ENCODE measurements at regions not wholly inside any gene's neighbourhood (a gene's known extent, or its start where the extent isn't known, plus 50 kb on each side); places are given as distances from the start of the nearest gene placed in this dataset.

- no peak for DNase-seq (ENCODE audit: low read depth)
- Histone ChIP-seq H3K36me3 (ENCODE audit: control insufficient read depth, insufficient read depth, low read length, severe bottlenecking) (no peaks in the 10 kb centered on the region), H3K4me1 (ENCODE audit: control insufficient read depth, insufficient read depth, low read length) (no peaks in the 10 kb centered on the region), H3K9ac (ENCODE audit: low read length) (no peak overlapping the region), H3K27me3 (replicated peaks; ENCODE audit: control insufficient read depth, insufficient read depth, low read length) (no peaks in the 10 kb centered on the region), H3K9me3 (ENCODE audit: control insufficient read depth, low read length) (peaks cover 4% of the 10 kb centered on the region), H3K4me3 (ENCODE audit: low read length) (no peak overlapping the region)
Measured at GRCh38 chr7:125506331-125506730, 576.7 kb upstream of the POT1 start.

GRCh38 chr7:125504848-125505247, 575.2 kb upstream of the POT1 start:
- Histone ChIP-seq H3K4me1 (ENCODE audit: control insufficient read depth, insufficient read depth, low read length) (no peaks in the 10 kb centered on the region), H3K9me3 (ENCODE audit: control insufficient read depth, low read length) (peaks cover 4% of the 10 kb centered on the region), H3K27me3 (replicated peaks; ENCODE audit: control insufficient read depth, insufficient read depth, low read length) (no peaks in the 10 kb centered on the region), H3K4me3 (ENCODE audit: low read length) (no peak overlapping the region), H3K9ac (ENCODE audit: low read length) (no peak overlapping the region), H3K36me3 (ENCODE audit: control insufficient read depth, insufficient read depth, low read length, severe bottlenecking) (no peaks in the 10 kb centered on the region)
- no peak for DNase-seq (ENCODE audit: low read depth)

- Histone ChIP-seq H3K36me3 (ENCODE audit: control insufficient read depth, insufficient read depth, low read length, severe bottlenecking) (no peaks in the 10 kb centered on the region), H3K4me1 (ENCODE audit: control insufficient read depth, insufficient read depth, low read length) (no peaks in the 10 kb centered on the region), H3K4me3 (ENCODE audit: low read length) (no peak overlapping the region), H3K27me3 (replicated peaks; ENCODE audit: control insufficient read depth, insufficient read depth, low read length) (no peaks in the 10 kb centered on the region), H3K9me3 (ENCODE audit: control insufficient read depth, low read length) (no peaks in the 10 kb centered on the region), H3K9ac (ENCODE audit: low read length) (no peak overlapping the region)
- DNase-seq (ENCODE audit: low read depth) = no peak
Measured at GRCh38 chr7:125495997-125496396, 566.4 kb upstream of the POT1 start.

DNA sequence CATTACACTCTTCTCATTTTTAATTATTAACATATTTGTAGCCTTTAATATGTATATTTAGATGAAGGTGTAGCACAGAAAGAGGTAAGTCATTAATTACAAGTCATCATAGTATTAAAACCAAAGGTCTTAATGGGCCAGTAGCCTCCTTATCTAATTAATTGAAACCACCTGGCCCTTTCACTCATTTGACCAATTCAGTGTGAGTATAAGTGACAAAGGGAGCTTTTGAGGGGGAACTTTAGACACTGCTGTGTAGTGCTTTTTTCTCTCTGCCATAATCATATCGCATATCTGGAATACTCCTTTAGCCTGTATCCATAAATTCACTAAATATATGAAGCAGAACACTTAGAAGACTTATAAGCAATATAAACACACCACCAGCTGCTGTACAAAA, 562.9 kb upstream of the POT1 start:
- Histone ChIP-seq H3K4me3 (ENCODE audit: low read length) (no peak overlapping the region), H3K36me3 (ENCODE audit: control insufficient read depth, insufficient read depth, low read length, severe bottlenecking) (no peaks in the 10 kb centered on the region), H3K9ac (ENCODE audit: low read length) (no peak overlapping the region)

GRCh38 chr7:125491137-125491536, 561.5 kb upstream of the POT1 start:
- Histone ChIP-seq H3K4me1 (ENCODE audit: control insufficient read depth, insufficient read depth, low read length) (no peaks in the 10 kb centered on the region), H3K27me3 (replicated peaks; ENCODE audit: control insufficient read depth, insufficient read depth, low read length) (no peaks in the 10 kb centered on the region), H3K9ac (ENCODE audit: low read length) (no peak overlapping the region), H3K9me3 (ENCODE audit: control insufficient read depth, low read length) (no peaks in the 10 kb centered on the region), H3K4me3 (ENCODE audit: low read length) (no peak overlapping the region), H3K36me3 (ENCODE audit: control insufficient read depth, insufficient read depth, low read length, severe bottlenecking) (no peaks in the 10 kb centered on the region)
- DNase-seq (ENCODE audit: low read depth) = no peak

More for the DNA sequence above, 562.9 kb upstream of the POT1 start:
- no peaks in the 10 kb centered on the region for H3K27me3 ChIP-seq (replicated peaks; ENCODE audit: control insufficient read depth, insufficient read depth, low read length)
- H3K4me1 ChIP-seq (ENCODE audit: control insufficient read depth, insufficient read depth, low read length) = no peaks in the 10 kb centered on the region
- no peaks in the 10 kb centered on the region for H3K9me3 ChIP-seq (ENCODE audit: control insufficient read depth, low read length)
- DNase-seq (ENCODE audit: low read depth) = no peak

GRCh38 chr7:125490167-125490566, 560.5 kb upstream of the POT1 start:
- Histone ChIP-seq H3K27me3 (replicated peaks; ENCODE audit: control insufficient read depth, insufficient read depth, low read length) (no peaks in the 10 kb centered on the region), H3K4me3 (ENCODE audit: low read length) (no peak overlapping the region), H3K9ac (ENCODE audit: low read length) (no peak overlapping the region), H3K36me3 (ENCODE audit: control insufficient read depth, insufficient read depth, low read length, severe bottlenecking) (no peaks in the 10 kb centered on the region), H3K9me3 (ENCODE audit: control insufficient read depth, low read length) (no peaks in the 10 kb centered on the region), H3K4me1 (ENCODE audit: control insufficient read depth, insufficient read depth, low read length) (no peaks in the 10 kb centered on the region)
- DNase-seq (ENCODE audit: low read depth) = no peak

DNA sequence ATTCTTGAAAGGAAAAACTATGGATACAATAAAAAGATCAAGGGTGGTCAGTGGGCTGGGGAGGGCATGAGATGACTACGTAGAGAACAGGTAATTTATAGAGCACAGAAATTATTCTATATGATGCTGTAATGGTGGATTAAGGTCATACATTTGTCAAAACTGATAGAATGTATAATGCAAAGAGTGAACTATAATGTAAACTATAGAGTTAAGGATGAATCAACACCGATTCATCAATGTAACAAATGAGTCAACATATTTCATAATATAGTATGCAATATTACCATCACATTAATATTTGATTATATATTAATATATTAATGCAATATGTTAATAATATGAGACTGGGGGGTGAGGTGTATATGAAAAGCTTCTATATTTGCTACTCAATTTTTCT, 555.6 kb upstream of the POT1 start:
- no peaks in the 10 kb centered on the region for H3K27me3 ChIP-seq (replicated peaks; ENCODE audit: control insufficient read depth, insufficient read depth, low read length)
- DNase-seq (ENCODE audit: low read depth) = no peak

DNA sequence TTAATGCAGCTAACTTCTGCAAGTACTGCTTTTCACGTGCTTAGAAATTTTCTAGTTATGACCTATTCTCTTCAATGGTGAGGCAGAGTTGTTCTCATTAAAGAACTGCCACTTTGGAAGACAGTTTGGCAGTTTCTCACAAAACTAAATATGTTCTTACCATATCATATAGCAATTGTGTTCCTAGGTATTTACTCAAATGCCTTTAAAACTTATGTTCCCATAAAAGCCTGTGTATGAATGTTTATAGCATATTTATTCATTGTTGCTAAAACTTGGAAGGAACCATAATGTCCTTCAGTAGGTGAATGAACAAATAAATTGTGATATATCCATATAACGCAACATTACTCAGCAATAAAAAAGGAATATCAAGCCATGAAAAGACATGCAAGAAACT, 555.1 kb upstream of the POT1 start:
- Histone ChIP-seq H3K36me3 (ENCODE audit: control insufficient read depth, insufficient read depth, low read length, severe bottlenecking) (no peaks in the 10 kb centered on the region), H3K4me1 (ENCODE audit: control insufficient read depth, insufficient read depth, low read length) (no peaks in the 10 kb centered on the region), H3K9me3 (ENCODE audit: control insufficient read depth, low read length) (no peaks in the 10 kb centered on the region), H3K4me3 (ENCODE audit: low read length) (no peak overlapping the region), H3K9ac (ENCODE audit: low read length) (no peak overlapping the region), H3K27me3 (replicated peaks; ENCODE audit: control insufficient read depth, insufficient read depth, low read length) (no peaks in the 10 kb centered on the region)
- DNase-seq (ENCODE audit: low read depth) = no peak

More for the DNA sequence above, 555.6 kb upstream of the POT1 start:
- Histone ChIP-seq H3K9ac (ENCODE audit: low read length) (no peak overlapping the region), H3K9me3 (ENCODE audit: control insufficient read depth, low read length) (no peaks in the 10 kb centered on the region), H3K36me3 (ENCODE audit: control insufficient read depth, insufficient read depth, low read length, severe bottlenecking) (no peaks in the 10 kb centered on the region), H3K4me1 (ENCODE audit: control insufficient read depth, insufficient read depth, low read length) (no peaks in the 10 kb centered on the region), H3K4me3 (ENCODE audit: low read length) (no peak overlapping the region)

DNA sequence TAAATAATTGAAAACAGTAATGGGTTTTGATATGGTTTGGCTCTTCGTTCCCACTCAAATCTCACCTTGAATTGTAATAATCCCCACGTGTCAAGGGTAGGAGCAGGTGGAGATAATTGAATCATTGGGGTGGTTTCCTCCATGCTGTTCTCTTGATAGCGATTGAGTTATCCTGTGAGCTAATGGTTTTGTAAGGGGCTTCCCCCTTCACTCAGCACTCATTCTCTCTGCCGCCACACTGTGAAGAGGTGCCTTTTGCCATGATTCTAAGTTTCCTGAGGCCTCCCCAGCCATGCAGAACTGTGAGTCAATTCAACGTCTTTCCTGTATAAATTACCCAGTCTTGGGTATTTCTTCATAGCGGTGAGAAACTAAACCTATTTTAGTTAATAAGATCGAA, 551.7 kb upstream of the POT1 start:
- H3K36me3 ChIP-seq (ENCODE audit: control insufficient read depth, insufficient read depth, low read length, severe bottlenecking) = no peaks in the 10 kb centered on the region
- no peak overlapping the region for H3K9ac ChIP-seq (ENCODE audit: low read length)
- H3K4me1 ChIP-seq (ENCODE audit: control insufficient read depth, insufficient read depth, low read length) = no peaks in the 10 kb centered on the region
- DNase-seq (ENCODE audit: low read depth) = no peak
- no peaks in the 10 kb centered on the region for H3K9me3 ChIP-seq (ENCODE audit: control insufficient read depth, low read length)
- H3K27me3 ChIP-seq (replicated peaks; ENCODE audit: control insufficient read depth, insufficient read depth, low read length) = no peaks in the 10 kb centered on the region
- no peak overlapping the region for H3K4me3 ChIP-seq (ENCODE audit: low read length)

DNA sequence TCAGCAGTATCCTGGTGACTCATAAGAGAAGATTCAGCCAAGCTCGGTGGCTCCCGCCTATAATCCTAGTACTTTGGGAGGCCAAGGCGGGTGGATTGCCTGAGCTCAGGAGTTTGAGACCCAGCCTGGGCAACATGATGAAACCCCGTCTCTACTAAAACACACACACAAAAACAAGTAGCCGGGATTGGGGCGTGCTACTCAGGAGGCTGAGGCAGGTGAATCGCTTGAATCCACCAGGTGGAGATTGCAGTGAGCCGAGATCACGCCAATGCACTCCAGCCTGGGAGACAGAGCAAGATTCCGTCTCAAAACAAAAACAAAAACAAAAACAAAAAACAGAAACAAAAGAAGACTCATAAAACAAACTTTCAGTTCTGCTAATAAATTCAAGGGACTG, 551.1 kb upstream of the POT1 start:
- Histone ChIP-seq H3K36me3 (ENCODE audit: control insufficient read depth, insufficient read depth, low read length, severe bottlenecking) (no peaks in the 10 kb centered on the region), H3K4me3 (ENCODE audit: low read length) (no peak overlapping the region), H3K4me1 (ENCODE audit: control insufficient read depth, insufficient read depth, low read length) (no peaks in the 10 kb centered on the region), H3K9me3 (ENCODE audit: control insufficient read depth, low read length) (no peaks in the 10 kb centered on the region), H3K9ac (ENCODE audit: low read length) (no peak overlapping the region), H3K27me3 (replicated peaks; ENCODE audit: control insufficient read depth, insufficient read depth, low read length) (no peaks in the 10 kb centered on the region)
- DNase-seq (ENCODE audit: low read depth) = no peak

GRCh38 chr7:125468855-125469174, 539.2 kb upstream of the POT1 start:
- H3K36me3 ChIP-seq (ENCODE audit: control insufficient read depth, insufficient read depth, low read length, severe bottlenecking) = no peaks in the 10 kb centered on the region
- H3K4me1 ChIP-seq (ENCODE audit: control insufficient read depth, insufficient read depth, low read length) = no peaks in the 10 kb centered on the region
- no peaks in the 10 kb centered on the region for H3K9me3 ChIP-seq (ENCODE audit: control insufficient read depth, low read length)
- no peak overlapping the region for H3K4me3 ChIP-seq (ENCODE audit: low read length)
- no peak for DNase-seq (ENCODE audit: low read depth)
- H3K9ac ChIP-seq (ENCODE audit: low read length) = no peak overlapping the region
- H3K27me3 ChIP-seq (replicated peaks; ENCODE audit: control insufficient read depth, insufficient read depth, low read length) = no peaks in the 10 kb centered on the region

DNA sequence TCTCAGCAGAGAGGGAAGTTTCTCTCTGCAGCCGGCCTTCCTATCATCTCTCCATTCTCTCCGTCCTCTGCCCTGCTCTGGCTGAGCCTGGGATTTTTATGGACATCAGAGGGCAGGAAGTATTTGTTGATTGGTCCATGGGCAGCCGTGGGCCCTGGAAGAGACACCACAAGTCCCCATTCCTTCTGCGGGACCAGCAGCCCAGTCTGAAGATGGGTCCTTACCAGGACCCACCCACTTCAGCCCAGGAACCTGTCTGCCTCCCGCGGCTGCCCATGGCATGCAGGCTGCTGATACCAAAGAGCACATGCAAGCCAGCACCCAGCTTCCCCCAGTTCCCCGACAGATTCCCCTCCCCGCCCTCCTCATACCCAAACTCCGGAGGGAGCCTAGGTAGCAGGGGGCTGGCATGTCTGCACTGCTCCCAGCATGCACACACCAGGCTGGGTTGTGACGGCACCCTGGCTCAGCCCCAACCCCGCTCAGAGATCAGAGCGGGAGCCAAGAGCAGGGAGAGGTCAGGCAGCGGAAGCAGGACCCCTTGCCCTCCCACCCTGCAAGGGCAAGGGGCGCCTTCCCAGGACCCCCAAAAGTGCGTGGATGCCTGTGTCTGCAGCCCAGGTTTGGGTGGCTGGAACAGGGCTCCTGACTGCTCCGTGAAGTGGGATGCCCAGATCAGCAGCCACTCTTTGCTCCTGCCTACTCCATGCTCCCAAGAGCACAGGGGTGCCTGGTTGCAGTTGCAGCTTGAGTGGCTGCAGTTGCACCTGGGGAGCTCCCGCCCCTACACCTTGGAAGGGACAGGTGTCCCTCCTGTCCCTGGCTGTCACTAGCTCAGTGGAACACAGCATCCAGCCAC, 538.6 kb upstream of the POT1 start:
- Histone ChIP-seq H3K4me3 (ENCODE audit: low read length) (no peak overlapping the region), H3K9me3 (ENCODE audit: control insufficient read depth, low read length) (no peaks in the 10 kb centered on the region), H3K36me3 (ENCODE audit: control insufficient read depth, insufficient read depth, low read length, severe bottlenecking) (no peaks in the 10 kb centered on the region), H3K27me3 (replicated peaks; ENCODE audit: control insufficient read depth, insufficient read depth, low read length) (no peaks in the 10 kb centered on the region), H3K9ac (ENCODE audit: low read length) (no peak overlapping the region), H3K4me1 (ENCODE audit: control insufficient read depth, insufficient read depth, low read length) (no peaks in the 10 kb centered on the region)
- no peak for DNase-seq (ENCODE audit: low read depth)
